Activated naive CD4-positive, alpha-beta T cell treated with anti-CD3 and anti-CD28 coated beads, Interleukin-2, amount 10 ng/mL, durations not matched to agents 7 days and 5 days (primary cell): ENCODE measurements at regions not wholly inside any gene's neighbourhood (a gene's known extent, or its start where the extent isn't known, plus 50 kb on each side); places are given as distances from the start of the nearest gene placed in this dataset.

Experiments
- CTCF ChIA-PET: fragments of 350-600 bp; sonication (Branson Sonifier 250); formaldehyde crosslinking; loops from one replicate; lab custom pipeline; 2021; ENCODE audit warnings: antibody characterized with exemption; lab: Charles Lee
- DNase-seq: peaks from one replicate; pipeline ENCODE4 v3.0.0-alpha.2; 2020
- H3K27ac Mint-ChIP-seq: one replicate; pipeline ENCODE4 v1.8.0; 2021; ENCODE audit warnings: mild to moderate bottlenecking, moderate library complexity, mixed read lengths
- H3K27me3 Mint-ChIP-seq: one replicate; pipeline ENCODE4 v1.8.0; 2021; ENCODE audit warnings: mild to moderate bottlenecking, mixed read lengths
- H3K36me3 Mint-ChIP-seq: one replicate; pipeline ENCODE4 v1.8.0; 2021; ENCODE audit warnings: mixed read lengths
- H3K4me1 Mint-ChIP-seq: one replicate; pipeline ENCODE4 v1.8.0; 2021; ENCODE audit warnings: mixed read lengths
- H3K4me3 Mint-ChIP-seq: one replicate; pipeline ENCODE4 v1.8.0; 2021; ENCODE audit warnings: mild to moderate bottlenecking, moderate library complexity, mixed read lengths
- H3K9me3 Mint-ChIP-seq: one replicate; pipeline ENCODE4 v1.8.0; 2021; ENCODE audit warnings: mixed read lengths

GRCh38 chr4:81891005-81891996, 419.6 kb upstream of the RASGEF1B start:
- Mint-ChIP-seq H3K4me3 (no peak overlapping the region), H3K36me3 (no peaks in the 10 kb centered on the region), H3K27ac (no peak overlapping the region), H3K9me3 (no peaks in the 10 kb centered on the region), H3K4me1 (no peaks in the 10 kb centered on the region), H3K27me3 (no peaks in the 10 kb centered on the region)
- CTCF ChIA-PET, result no interaction called here
- no peak for DNase-seq

- Mint-ChIP-seq H3K9me3 (no peaks in the 10 kb centered on the region), H3K27me3 (peaks cover 5% of the 10 kb centered on the region), H3K4me1 (no peaks in the 10 kb centered on the region), H3K4me3 (no peak overlapping the region), H3K27ac (no peak overlapping the region), H3K36me3 (no peaks in the 10 kb centered on the region)
- CTCF ChIA-PET, result no interaction called here
- no peak for DNase-seq
These were observed 413.3 kb upstream of the RASGEF1B start for GRCh38 chr4:81884986-81885385.

- CTCF ChIA-PET, result interaction anchor here (1.2 kb wide), 1 partner anchor 35 kb away, joined by 3 read pairs; no protein-coding TSS in a partner anchor
- H3K27me3 Mint-ChIP-seq, result peaks cover 5% of the 10 kb centered on the region
- H3K36me3 Mint-ChIP-seq, result no peaks in the 10 kb centered on the region
- H3K9me3 Mint-ChIP-seq, result no peaks in the 10 kb centered on the region
- no peak overlapping the region for H3K27ac Mint-ChIP-seq
- H3K4me3 Mint-ChIP-seq, result no peak overlapping the region
- no peak for DNase-seq
- no peaks in the 10 kb centered on the region for H3K4me1 Mint-ChIP-seq
These were observed 412.1 kb upstream of the RASGEF1B start for GRCh38 chr4:81883530-81884450.

- Mint-ChIP-seq H3K4me1 (no peaks in the 10 kb centered on the region), H3K27me3 (peaks cover 5% of the 10 kb centered on the region), H3K36me3 (no peaks in the 10 kb centered on the region), H3K27ac (no peak overlapping the region), H3K9me3 (no peaks in the 10 kb centered on the region), H3K4me3 (no peak overlapping the region)
- no peak for DNase-seq
- CTCF ChIA-PET, result interaction anchor here (1.2 to 1.6 kb wide), 2 partner anchors 36 to 426 kb away, joined by 3 read pairs; no protein-coding TSS in a partner anchor
These were observed 411.3 kb upstream of the RASGEF1B start for GRCh38 chr4:81883004-81883403.

- H3K36me3 Mint-ChIP-seq, result no peaks in the 10 kb centered on the region
- no peak for DNase-seq
- H3K4me1 Mint-ChIP-seq, result no peaks in the 10 kb centered on the region
- H3K9me3 Mint-ChIP-seq, result no peaks in the 10 kb centered on the region
- H3K4me3 Mint-ChIP-seq, result no peak overlapping the region
- H3K27ac Mint-ChIP-seq, result no peak overlapping the region
- CTCF ChIA-PET, result interaction anchor here (1.6 to 1.9 kb wide), 2 partner anchors 32 to 425 kb away, joined by 3 to 5 read pairs; no protein-coding TSS in a partner anchor
- H3K27me3 Mint-ChIP-seq, result peaks cover 5% of the 10 kb centered on the region
These were observed 410.3 kb upstream of the RASGEF1B start for GRCh38 chr4:81881855-81882621.

GRCh38 chr4:81876106-81876505, 404.4 kb upstream of the RASGEF1B start:
- CTCF ChIA-PET, result interaction anchor here (0.7 kb wide), 1 partner anchor 823 kb away, joined by 4 read pairs; no protein-coding TSS in a partner anchor
- Mint-ChIP-seq H3K36me3 (no peaks in the 10 kb centered on the region), H3K27ac (no peak overlapping the region), H3K9me3 (peaks cover 2% of the 10 kb centered on the region), H3K27me3 (no peaks in the 10 kb centered on the region), H3K4me1 (no peaks in the 10 kb centered on the region), H3K4me3 (no peak overlapping the region)
- no peak for DNase-seq

GRCh38 chr4:81874661-81875515, 403.2 kb upstream of the RASGEF1B start:
- Mint-ChIP-seq H3K4me1 (no peaks in the 10 kb centered on the region), H3K27ac (no peak overlapping the region), H3K27me3 (no peaks in the 10 kb centered on the region), H3K36me3 (no peaks in the 10 kb centered on the region), H3K4me3 (no peak overlapping the region), H3K9me3 (peaks cover 2% of the 10 kb centered on the region)
- CTCF ChIA-PET, result interaction anchor here (0.8 to 1.2 kb wide), 2 partner anchors 10 to 38 kb away, joined by 3 read pairs; no protein-coding TSS in a partner anchor
- no peak for DNase-seq

GRCh38 chr4:81870275-81870674, 398.6 kb upstream of the RASGEF1B start:
- Mint-ChIP-seq H3K4me1 (no peaks in the 10 kb centered on the region), H3K27me3 (no peaks in the 10 kb centered on the region), H3K9me3 (peaks cover 2% of the 10 kb centered on the region), H3K4me3 (no peak overlapping the region), H3K36me3 (no peaks in the 10 kb centered on the region), H3K27ac (no peak overlapping the region)
- CTCF ChIA-PET, result no interaction called here
- no peak for DNase-seq

- Mint-ChIP-seq H3K4me1 (no peaks in the 10 kb centered on the region), H3K27me3 (no peaks in the 10 kb centered on the region), H3K36me3 (no peaks in the 10 kb centered on the region), H3K27ac (no peak overlapping the region), H3K9me3 (peaks cover under 1% of the 10 kb centered on the region), H3K4me3 (no peak overlapping the region)
- no peak for DNase-seq
- CTCF ChIA-PET, result no interaction called here
These were observed 388.4 kb upstream of the RASGEF1B start for GRCh38 chr4:81860111-81860510.

- Mint-ChIP-seq H3K4me1 (no peaks in the 10 kb centered on the region), H3K9me3 (peaks cover 15% of the 10 kb centered on the region)
- CTCF ChIA-PET, result interaction anchor here (1.7 kb wide), 1 partner anchor 10 kb away, joined by 4 read pairs; no protein-coding TSS in a partner anchor
These were observed 382.7 kb upstream of the RASGEF1B start for GRCh38 chr4:81854406-81854805.

GRCh38 chr4:81852031-81852715, 380.5 kb upstream of the RASGEF1B start:
- CTCF ChIA-PET, result interaction anchor here (1.0 kb wide), 1 partner anchor 385 kb away, joined by 3 read pairs; no protein-coding TSS in a partner anchor

More at GRCh38 chr4:81854406-81854805, 382.7 kb upstream of the RASGEF1B start:
- H3K27ac Mint-ChIP-seq, result no peak overlapping the region
- no peak for DNase-seq
- H3K27me3 Mint-ChIP-seq, result peaks cover 4% of the 10 kb centered on the region
- no peak overlapping the region for H3K4me3 Mint-ChIP-seq
- no peaks in the 10 kb centered on the region for H3K36me3 Mint-ChIP-seq

GRCh38 chr4:81850701-81851100, 379.0 kb upstream of the RASGEF1B start:
- Mint-ChIP-seq H3K9me3 (peaks cover 15% of the 10 kb centered on the region), H3K36me3 (no peaks in the 10 kb centered on the region), H3K27ac (no peak overlapping the region), H3K4me3 (no peak overlapping the region), H3K4me1 (no peaks in the 10 kb centered on the region), H3K27me3 (peaks cover 4% of the 10 kb centered on the region)
- CTCF ChIA-PET, result interaction anchor here (1.1 kb wide), 1 partner anchor 383 kb away, joined by 4 read pairs; no protein-coding TSS in a partner anchor
- DNase-seq, result no peak

More at GRCh38 chr4:81852031-81852715, 380.5 kb upstream of the RASGEF1B start:
- H3K27ac Mint-ChIP-seq, result no peak overlapping the region
- no peaks in the 10 kb centered on the region for H3K36me3 Mint-ChIP-seq
- H3K9me3 Mint-ChIP-seq, result peaks cover 15% of the 10 kb centered on the region
- no peaks in the 10 kb centered on the region for H3K4me1 Mint-ChIP-seq
- H3K27me3 Mint-ChIP-seq, result peaks cover 4% of the 10 kb centered on the region
- H3K4me3 Mint-ChIP-seq, result no peak overlapping the region
- DNase-seq, result no peak
